ENCODE measurements at regions not wholly inside any gene's neighbourhood (a gene's known extent, or its start where the extent isn't known, plus 50 kb on each side); places are given as distances from the start of the nearest gene placed in this dataset.

DNA sequence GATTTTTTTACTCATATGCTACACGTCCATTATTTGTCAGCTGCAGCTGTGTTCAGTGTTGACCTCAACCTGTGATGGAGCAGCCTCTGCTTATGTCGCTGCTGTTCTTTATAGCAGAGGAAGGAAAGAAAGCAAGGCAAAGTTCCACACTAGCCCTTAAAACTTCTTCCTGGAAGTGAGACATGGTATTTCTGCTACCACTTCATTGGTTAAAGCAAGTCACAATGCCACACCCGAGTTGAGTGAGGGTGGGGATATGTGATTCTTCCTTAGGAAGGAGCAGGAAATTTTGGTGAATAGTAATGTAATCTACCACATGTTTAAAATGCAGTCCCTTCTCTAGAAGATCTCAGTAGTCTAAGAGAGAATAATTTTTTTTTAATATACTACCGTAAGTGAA, 224.8 kb upstream of the DMRT1 start:
- no peak overlapping the region for H3K4me2 ChIP-seq (ENCODE audit: extremely low read depth, insufficient read depth, low read length)
- no peaks in the 10 kb centered on the region for H3K79me2 ChIP-seq (ENCODE audit: control insufficient read depth, insufficient read depth, low read length)
- no peak overlapping the region for H3K9ac ChIP-seq (ENCODE audit: insufficient read depth, low read length)
- no peak for DNase-seq (ENCODE audit: low read depth in 2 of 2)
- no peaks in the 10 kb centered on the region for H3K9me3 ChIP-seq (ENCODE audit: control insufficient read depth, insufficient read depth, low read depth, low read length)
- no peak overlapping the region for H3K27ac ChIP-seq (ENCODE audit: insufficient read depth, low read length)
- no peaks in the 10 kb centered on the region for H3K36me3 ChIP-seq (ENCODE audit: control insufficient read depth, insufficient read depth, low read length)
- no peaks in the 10 kb centered on the region for H3K27me3 ChIP-seq (ENCODE audit: control insufficient read depth, insufficient read depth, low read length)
- no peak for TF ChIP-seq EZH2 (IDR thresholded peaks at IDR 0.05; ENCODE audit: low read length, missing control alignments)
- TF ChIP-seq, protein P1, sequence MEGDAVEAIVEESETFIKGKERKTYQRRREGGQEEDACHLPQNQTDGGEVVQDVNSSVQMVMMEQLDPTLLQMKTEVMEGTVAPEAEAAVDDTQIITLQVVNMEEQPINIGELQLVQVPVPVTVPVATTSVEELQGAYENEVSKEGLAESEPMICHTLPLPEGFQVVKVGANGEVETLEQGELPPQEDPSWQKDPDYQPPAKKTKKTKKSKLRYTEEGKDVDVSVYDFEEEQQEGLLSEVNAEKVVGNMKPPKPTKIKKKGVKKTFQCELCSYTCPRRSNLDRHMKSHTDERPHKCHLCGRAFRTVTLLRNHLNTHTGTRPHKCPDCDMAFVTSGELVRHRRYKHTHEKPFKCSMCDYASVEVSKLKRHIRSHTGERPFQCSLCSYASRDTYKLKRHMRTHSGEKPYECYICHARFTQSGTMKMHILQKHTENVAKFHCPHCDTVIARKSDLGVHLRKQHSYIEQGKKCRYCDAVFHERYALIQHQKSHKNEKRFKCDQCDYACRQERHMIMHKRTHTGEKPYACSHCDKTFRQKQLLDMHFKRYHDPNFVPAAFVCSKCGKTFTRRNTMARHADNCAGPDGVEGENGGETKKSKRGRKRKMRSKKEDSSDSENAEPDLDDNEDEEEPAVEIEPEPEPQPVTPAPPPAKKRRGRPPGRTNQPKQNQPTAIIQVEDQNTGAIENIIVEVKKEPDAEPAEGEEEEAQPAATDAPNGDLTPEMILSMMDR (conservative IDR thresholded peaks at IDR 0.05 in 1 of 2, IDR thresholded peaks at IDR 0.05 in 1 of 2; ENCODE audit: low read depth in 1 of 2, low read length in 2 of 2) = no peak
- no peak overlapping the region for H2AFZ ChIP-seq (ENCODE audit: low read length)
- H4K20me1 ChIP-seq (ENCODE audit: control insufficient read depth, extremely low read depth, insufficient read depth, low read length) = no peaks in the 10 kb centered on the region
- no peak overlapping the region for H3K4me3 ChIP-seq (replicated peaks in 1 of 4; ENCODE audit: control extremely low read depth in 1 of 4, insufficient read depth in 1 of 4, low read depth in 3 of 4, low read length in 4 of 4)
- peaks cover 2% of the 10 kb centered on the region for H3K4me1 ChIP-seq (ENCODE audit: control insufficient read depth, extremely low read depth, insufficient read depth, low read length)

- no peak overlapping the region for H2AFZ ChIP-seq (ENCODE audit: low read length)
These were observed 223.9 kb upstream of the DMRT1 start for GRCh38 chr9:617445-618085.

DNA sequence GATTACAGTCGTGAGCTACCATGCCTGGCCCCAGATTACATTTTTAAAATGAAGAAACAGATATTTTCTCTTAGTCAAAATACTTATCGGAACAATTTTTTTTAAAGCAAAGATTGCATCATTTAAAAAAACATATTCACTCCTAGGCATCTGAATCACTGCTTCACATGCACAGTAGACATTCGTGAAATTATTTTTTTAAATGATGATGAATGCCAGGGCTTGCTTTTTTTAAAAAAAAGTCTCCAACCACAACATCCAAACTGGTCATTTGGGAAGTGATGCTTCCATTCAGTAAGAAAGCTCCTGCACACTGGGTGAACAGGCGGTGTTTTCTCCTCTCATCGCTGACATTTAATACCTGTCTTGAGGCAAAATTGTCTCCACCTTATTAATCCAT, 223.0 kb upstream of the DMRT1 start:
- no peak overlapping the region for H3K4me3 ChIP-seq (replicated peaks in 1 of 4; ENCODE audit: control extremely low read depth in 1 of 4, insufficient read depth in 1 of 4, low read depth in 3 of 4, low read length in 4 of 4)
- H2AFZ ChIP-seq (ENCODE audit: low read length) = no peak overlapping the region
- H3K36me3 ChIP-seq (ENCODE audit: control insufficient read depth, insufficient read depth, low read length) = no peaks in the 10 kb centered on the region
- DNase-seq (ENCODE audit: low read depth in 2 of 2) = peak; percentile 66 to 73
- no peaks in the 10 kb centered on the region for H3K79me2 ChIP-seq (ENCODE audit: control insufficient read depth, insufficient read depth, low read length)
- no peaks in the 10 kb centered on the region for H4K20me1 ChIP-seq (ENCODE audit: control insufficient read depth, extremely low read depth, insufficient read depth, low read length)
- H3K4me1 ChIP-seq (ENCODE audit: control insufficient read depth, extremely low read depth, insufficient read depth, low read length) = peaks cover 2% of the 10 kb centered on the region
- no peak overlapping the region for H3K27ac ChIP-seq (ENCODE audit: insufficient read depth, low read length)
- no peaks in the 10 kb centered on the region for H3K9me3 ChIP-seq (ENCODE audit: control insufficient read depth, insufficient read depth, low read depth, low read length)
- no peak overlapping the region for H3K9ac ChIP-seq (ENCODE audit: insufficient read depth, low read length)
- no peaks in the 10 kb centered on the region for H3K27me3 ChIP-seq (ENCODE audit: control insufficient read depth, insufficient read depth, low read length)
- no peak overlapping the region for H3K4me2 ChIP-seq (ENCODE audit: extremely low read depth, insufficient read depth, low read length)
- no peak for TF ChIP-seq EZH2 (IDR thresholded peaks at IDR 0.05; ENCODE audit: low read length, missing control alignments)

More at GRCh38 chr9:617445-618085, 223.9 kb upstream of the DMRT1 start:
- H3K79me2 ChIP-seq (ENCODE audit: control insufficient read depth, insufficient read depth, low read length) = no peaks in the 10 kb centered on the region
- no peaks in the 10 kb centered on the region for H4K20me1 ChIP-seq (ENCODE audit: control insufficient read depth, extremely low read depth, insufficient read depth, low read length)
- no peak overlapping the region for H3K9ac ChIP-seq (ENCODE audit: insufficient read depth, low read length)
- no peaks in the 10 kb centered on the region for H3K36me3 ChIP-seq (ENCODE audit: control insufficient read depth, insufficient read depth, low read length)
- peaks cover 2% of the 10 kb centered on the region for H3K4me1 ChIP-seq (ENCODE audit: control insufficient read depth, extremely low read depth, insufficient read depth, low read length)
- DNase-seq (ENCODE audit: low read depth in 2 of 2) = no peak
- no peak overlapping the region for H3K4me3 ChIP-seq (replicated peaks in 1 of 4; ENCODE audit: control extremely low read depth in 1 of 4, insufficient read depth in 1 of 4, low read depth in 3 of 4, low read length in 4 of 4)
- TF ChIP-seq, protein P1 (conservative IDR thresholded peaks at IDR 0.05 in 1 of 2, IDR thresholded peaks at IDR 0.05 in 1 of 2; ENCODE audit: low read depth in 1 of 2, low read length in 2 of 2) = no peak
- no peak for TF ChIP-seq EZH2 (IDR thresholded peaks at IDR 0.05; ENCODE audit: low read length, missing control alignments)
- no peaks in the 10 kb centered on the region for H3K9me3 ChIP-seq (ENCODE audit: control insufficient read depth, insufficient read depth, low read depth, low read length)
- H3K27ac ChIP-seq (ENCODE audit: insufficient read depth, low read length) = no peak overlapping the region
- no peaks in the 10 kb centered on the region for H3K27me3 ChIP-seq (ENCODE audit: control insufficient read depth, insufficient read depth, low read length)
- no peak overlapping the region for H3K4me2 ChIP-seq (ENCODE audit: extremely low read depth, insufficient read depth, low read length)

All from fibroblast of lung (primary cell).